Heart left ventricle (tissue), 16 donors: ENCODE measurements at regions not wholly inside any gene's neighbourhood (a gene's known extent, or its start where the extent isn't known, plus 50 kb on each side); places are given as distances from the start of the nearest gene placed in this dataset.
A peak's percentile ranks its signal among the peaks of the same experiment; 100 is the strongest.

Experiments
- ATAC-seq, 4 donors: fragments of 200-7000 bp; cut with Tn5 transposase; one replicate each; pipeline ENCODE4 v1.9.1; 2020 to 2022; ENCODE audit warnings: moderate library complexity in 4 of 4, mild to moderate bottlenecking in 3 of 4, moderate number of reproducible peaks in 1 of 4
- DNase-seq, 5 donors: peaks; one replicate each; pipeline ENCODE4 v3.0.0-alpha.2; 2020
- H3K27ac ChIP-seq, 12 donors: fragments of 200-600 bp; sonication (generic) in 4 of 12; one replicate each; pipeline versions ENCODE4 v1.5.0 to v1.8.0; 2016 to 2022; ENCODE audit warnings: mild to moderate bottlenecking in 2 of 12
- H3K27me3 ChIP-seq, 9 donors: fragments of 200-600 bp; sonication (generic) in 2 of 9; one replicate each; pipeline versions ENCODE4 v1.5.1 to v1.8.0; 2016 to 2022; ENCODE audit warnings: mild to moderate bottlenecking in 3 of 9
- H3K36me3 ChIP-seq, 9 donors: fragments of 200-600 bp; sonication (generic) in 2 of 9; one replicate each; pipeline versions ENCODE4 v1.5.0 to v1.8.0; 2018 to 2022; ENCODE audit warnings: mild to moderate bottlenecking in 2 of 9
- H3K4me1 ChIP-seq, 12 donors: fragments of 200-600 bp; sonication (generic) in 4 of 12; one replicate each; pipeline versions ENCODE4 v1.5.0 to v1.8.0; 2016 to 2022; ENCODE audit warnings: mild to moderate bottlenecking in 3 of 12
- H3K4me3 ChIP-seq, 12 donors: fragments of 200-600 bp; sonication (generic) in 4 of 12; one replicate each; pipeline versions ENCODE4 v1.5.0 to v1.8.0; 2017 to 2022; ENCODE audit warnings: mild to moderate bottlenecking in 9 of 12, moderate library complexity in 4 of 12
- H3K9me3 ChIP-seq, 12 donors: fragments of 200-600 bp; sonication (generic) in 4 of 12; one replicate each; pipeline versions ENCODE4 v1.5.0 to v1.8.0; 2016 to 2022; ENCODE audit warnings: mild to moderate bottlenecking in 1 of 12
- POLR2A ChIP-seq, 2 donors: fragments of 450-650 bp; IDR thresholded peaks; one replicate each; pipeline ENCODE4 v1.6.1; 2017; ENCODE audit warnings: antibody characterized with exemption in 2 of 2, mild to moderate bottlenecking in 2 of 2, moderate library complexity in 2 of 2
- WGBS, 4 donors: extraction: QIAGEN DNeasy Blood & Tissue Kit in 2 of 4; methylation state at CpG; one replicate each; pipeline versions ENCODE4 v1.1.5 to v1.1.7; 2013 to 2018; 5-methylcytosine and 5-hydroxymethylcytosine counted together
- intact Hi-C, 10 donors: fragments of 100-400 bp; cut with DNase I; formaldehyde crosslinking; loops; one replicate each; pipeline versions ENCODE4 v1.11.1 to v1.14.2; 2022
- TF ChIP-seq, protein P1 (sequence below), 12 donors: fragments of 200-600 bp; sonication (generic) in 4 of 12; IDR thresholded peaks; one replicate each; pipeline versions ENCODE4 v1.5.0 to v1.8.0; 2018 to 2022; ENCODE audit warnings: antibody characterized with exemption in 12 of 12, mild to moderate bottlenecking in 5 of 12
- donor health status: ischemic (EF 13 %, LVEDD 7.1; RV severe dilation, severe dysfunction).
- donor health status: healthy with polysubstance abuse.
- donor health status: DM: no; HTN: yes; CAD: no.
- donor health status: DM: no; HTN: no; CAD: no.
- donor health status: ischemic (EF 25% LVEDD 6.9; RV normal size, moderate dysfunction).
- donor health status: ischemic (EF 25% LVEDD 5.7; RV mildly dilated, moderate dysfunction).
- donor health status: healthy.
- donor health status: DM: yes; HTN: yes; CAD: no.
- donor health status: ischemic (EF 35%, LVEDD 5.7; RV mildly dilated, moderate dysfunction).
- donor health status: nonischemic (EF 11% LVEDD 7.7; RV severe dilation, severe dysfunction).
- donor health status: DM: yes; HTN: yes; CAD: no.
- donor health status: PGD.
- donor health status: ischemic (EF 29% LVEDD 5.4; RV normal size, mild dysfunction).
- donor health status: nonischemic (EF 23%, LVEDD 6.1; RV moderate dilation, normal function).

DNA sequence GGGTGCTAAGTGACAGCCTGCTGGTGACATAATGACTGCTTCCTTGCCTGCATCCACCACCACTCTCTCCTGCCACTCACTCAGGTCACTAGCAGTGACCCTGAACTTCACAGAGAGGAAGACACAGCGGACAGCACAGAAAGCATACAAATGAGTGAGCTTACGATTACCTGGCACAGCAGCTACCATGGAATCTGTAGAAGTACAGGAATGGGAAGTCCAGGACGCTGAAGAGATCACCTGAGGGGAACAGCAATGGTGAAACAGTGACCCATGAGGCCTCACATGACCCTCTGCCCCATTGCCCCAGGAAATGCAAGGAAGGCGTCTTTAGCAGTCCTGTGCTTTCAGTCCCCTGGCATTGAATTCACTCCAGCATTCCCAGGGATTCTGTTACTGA lies 96.7 kb upstream of the RIOK3 start:
- TF ChIP-seq, protein P1, sequence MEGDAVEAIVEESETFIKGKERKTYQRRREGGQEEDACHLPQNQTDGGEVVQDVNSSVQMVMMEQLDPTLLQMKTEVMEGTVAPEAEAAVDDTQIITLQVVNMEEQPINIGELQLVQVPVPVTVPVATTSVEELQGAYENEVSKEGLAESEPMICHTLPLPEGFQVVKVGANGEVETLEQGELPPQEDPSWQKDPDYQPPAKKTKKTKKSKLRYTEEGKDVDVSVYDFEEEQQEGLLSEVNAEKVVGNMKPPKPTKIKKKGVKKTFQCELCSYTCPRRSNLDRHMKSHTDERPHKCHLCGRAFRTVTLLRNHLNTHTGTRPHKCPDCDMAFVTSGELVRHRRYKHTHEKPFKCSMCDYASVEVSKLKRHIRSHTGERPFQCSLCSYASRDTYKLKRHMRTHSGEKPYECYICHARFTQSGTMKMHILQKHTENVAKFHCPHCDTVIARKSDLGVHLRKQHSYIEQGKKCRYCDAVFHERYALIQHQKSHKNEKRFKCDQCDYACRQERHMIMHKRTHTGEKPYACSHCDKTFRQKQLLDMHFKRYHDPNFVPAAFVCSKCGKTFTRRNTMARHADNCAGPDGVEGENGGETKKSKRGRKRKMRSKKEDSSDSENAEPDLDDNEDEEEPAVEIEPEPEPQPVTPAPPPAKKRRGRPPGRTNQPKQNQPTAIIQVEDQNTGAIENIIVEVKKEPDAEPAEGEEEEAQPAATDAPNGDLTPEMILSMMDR (IDR thresholded peaks at IDR 0.05) = no peak
- no peak for TF ChIP-seq POLR2A (IDR thresholded peaks at IDR 0.05)
- ATAC-seq = no peak

GRCh38 chr18:23356915-23357601 lies 96.0 kb upstream of the RIOK3 start:
- peaks cover 0 to 33% (median 22%) of the 10 kb centered on the region in 12 donors for H3K4me1 ChIP-seq
- peaks cover 0 to 3% (median 0%) of the 10 kb centered on the region in 9 donors for H3K36me3 ChIP-seq
- 47 to 57% (median 51%) methylated on average over 2 of the region's 2 CpGs for WGBS, 4 donors
- no peak overlapping the region for H3K4me3 ChIP-seq
- no peaks in the 10 kb centered on the region for H3K9me3 ChIP-seq
- H3K27me3 ChIP-seq = no peaks in the 10 kb centered on the region
- TF ChIP-seq, protein P1 (IDR thresholded peaks at IDR 0.05) = peak in 1 of 12 donors; percentile 2
- TF ChIP-seq POLR2A (IDR thresholded peaks at IDR 0.05) = no peak
- DNase-seq (no peak), ATAC-seq (peak in 2 of 4 donors; percentile 24 to 27)
- peak overlapping the region; percentile 39 to 87 (median 67) for H3K27ac ChIP-seq
- intact Hi-C loops = loop anchor here in 8 of 10 donors (5.0 to 10.0 kb wide), 7 partner anchors 80 to 425 kb away; partner anchors contain the start of gene RBBP8 (in 1 of the 8)

More for the DNA sequence above, 96.7 kb upstream of the RIOK3 start:
- H3K27me3 ChIP-seq = no peaks in the 10 kb centered on the region
- DNase-seq = no peak
- H3K36me3 ChIP-seq = peaks cover 0 to 9% (median 0%) of the 10 kb centered on the region in 9 donors
- 88 to 93% (median 90%) methylated on average over 4 of the region's 4 CpGs for WGBS, 4 donors
- H3K4me1 ChIP-seq = peaks cover 0 to 33% (median 22%) of the 10 kb centered on the region in 12 donors
- intact Hi-C loops = loop anchor here in 8 of 10 donors (5.0 to 10.0 kb wide), 7 partner anchors 79 to 424 kb away; partner anchors contain the start of gene RBBP8 (in 1 of the 8)
- peak overlapping the region in 11 of 12 donors; percentile 8 to 87 (median 60) for H3K27ac ChIP-seq
- no peak overlapping the region for H3K4me3 ChIP-seq
- H3K9me3 ChIP-seq = no peaks in the 10 kb centered on the region

DNA sequence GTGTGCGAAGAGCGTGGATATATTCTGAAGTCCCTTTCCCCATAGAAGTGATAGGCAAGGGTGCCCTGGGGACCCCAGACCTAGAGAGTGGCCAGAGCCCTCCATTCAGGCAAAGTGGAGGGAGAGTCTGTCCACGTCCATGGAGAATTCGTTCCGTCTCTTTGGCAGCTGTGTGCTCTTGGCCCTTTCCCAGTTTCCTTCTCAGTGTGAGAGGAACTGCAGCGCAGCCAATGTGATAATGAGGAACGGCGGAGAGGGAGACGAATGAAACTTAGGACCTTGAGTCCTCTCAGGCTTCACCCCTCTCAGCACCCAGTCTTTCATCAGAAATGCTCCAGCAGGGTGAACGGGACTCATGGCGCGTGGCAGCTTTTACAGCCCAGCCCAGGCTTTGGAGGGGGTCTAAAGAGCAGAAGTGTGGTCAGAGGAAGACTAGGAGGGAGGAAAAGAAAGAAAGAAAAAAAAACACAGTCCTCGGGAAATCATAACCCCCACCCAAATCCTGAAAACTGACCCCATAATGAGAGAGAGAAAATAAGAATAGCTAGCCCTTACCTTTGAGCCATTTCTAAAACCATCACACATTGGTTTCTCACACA lies 95.0 kb upstream of the RIOK3 start:
- Histone ChIP-seq H3K27me3 (no peaks in the 10 kb centered on the region), H3K4me1 (peaks cover 0 to 33% (median 22%) of the 10 kb centered on the region in 12 donors), H3K4me3 (peak overlapping the region in 10 of 12 donors; percentile 14 to 47 (median 25)), H3K9me3 (no peaks in the 10 kb centered on the region), H3K27ac (peak overlapping the region; percentile 39 to 87 (median 67)), H3K36me3 (no peaks in the 10 kb centered on the region)
- WGBS, 4 donors = 18 to 27% (median 21%) methylated on average over 13 of the region's 13 CpGs
- DNase-seq (peak; percentile 64 to 84 (median 72)), ATAC-seq (peak; percentile 75 to 86 (median 82))
- intact Hi-C loops = loop anchor here (1.0 to 10.0 kb wide), 11 partner anchors 81 to 426 kb away; partner anchors contain the start of genes CABLES1 (in 1 of the 10) and RBBP8 (in 1 of the 10)
- TF ChIP-seq, protein P1 (IDR thresholded peaks at IDR 0.05) = no peak
- no peak for TF ChIP-seq POLR2A (IDR thresholded peaks at IDR 0.05)

GRCh38 chr18:23359421-23359820 lies 93.7 kb upstream of the RIOK3 start:
- intact Hi-C loops = loop anchor here in 9 of 10 donors (1.0 to 10.0 kb wide), 11 partner anchors 82 to 427 kb away; partner anchors contain the start of genes CABLES1 (in 1 of the 9) and RBBP8 (in 1 of the 9)
- TF ChIP-seq, protein P1 (IDR thresholded peaks at IDR 0.05) = no peak
- TF ChIP-seq POLR2A (IDR thresholded peaks at IDR 0.05) = no peak
- Histone ChIP-seq H3K9me3 (no peaks in the 10 kb centered on the region), H3K36me3 (no peaks in the 10 kb centered on the region), H3K27me3 (no peaks in the 10 kb centered on the region), H3K27ac (peak overlapping the region in 4 of 12 donors; percentile 20 to 87 (median 78)), H3K4me3 (no peak overlapping the region), H3K4me1 (peaks cover 0 to 33% (median 22%) of the 10 kb centered on the region in 12 donors)
- ATAC-seq = no peak
- 86 to 90% (median 90%) methylated on average over 9 of the region's 9 CpGs for WGBS, 4 donors
- no peak for DNase-seq
